HepG2 (cell line): ENCODE measurements at regions not wholly inside any gene's neighbourhood (a gene's known extent, or its start where the extent isn't known, plus 50 kb on each side); places are given as distances from the start of the nearest gene placed in this dataset.

Experiments
- ATAC-seq: fragments of 200-7000 bp; cut with Tn5 transposase; 3 replicates; pipeline ENCODE4 v1.9.1; 2020; ENCODE audit warnings: mild to moderate bottlenecking, moderate library complexity
- BruUV-seq: library from RNA; stranded (reverse); fragments of 400-500 nt; replicated peaks from 2 replicates; lab custom pipeline; 2021; lab: Mats Ljungman, UMichigan
- CTCF ChIA-PET: fragments of 300-600 bp; formaldehyde crosslinking; extraction: SDS; loops from one replicate; lab custom pipeline; 2021; ENCODE audit warnings: low total read pairs, inconsistent platforms, low intra/inter-chr PET ratio; lab: Yijun Ruan, JAX
- POLR2A ChIA-PET: fragments of 350-600 bp; sonication (Branson Sonifier 250); formaldehyde crosslinking; loops from one replicate; lab custom pipeline; 2020; ENCODE audit warnings: antibody characterized with exemption, inconsistent platforms; lab: Yijun Ruan, JAX
- DNase-seq: peaks from one replicate; pipeline ENCODE4 v3.0.0-alpha.2; 2015; ENCODE audit warnings: low spot score
- FAIRE-seq: peaks from 3 replicates; lab custom pipeline; 2011; peaks lifted over from hg19 to GRCh38; lab: Jason Lieb, UNC
- H2AFZ ChIP-seq: one replicate; pipeline ENCODE4 v1.6.1; 2011; ENCODE audit warnings: low read length, inconsistent platforms
- H3K27ac ChIP-seq: fragments of 300-600 bp; 3 replicates; pipeline ENCODE4 v1.8.0; 2011; ENCODE audit warnings: mixed run types, mild to moderate bottlenecking, mixed read lengths, low read length, inconsistent platforms; ENCODE audit not compliant: insufficient read depth; ENCODE audit errors: extremely low read length
- H3K27me3 ChIP-seq, 2 experiments: fragments of 200-600 bp in 1 of 2; 2 replicates in 1 of 2; 3 replicates in 1 of 2; pipeline versions ENCODE4 v1.6.0 to v1.8.0; 2011; ENCODE audit warnings: low read length in 2 of 2, mild to moderate bottlenecking in 2 of 2, moderate library complexity in 2 of 2, inconsistent platforms in 1 of 2; ENCODE audit not compliant: insufficient read depth in 2 of 2, control insufficient read depth in 1 of 2
- H3K36me3 ChIP-seq, 2 experiments: fragments of 200-600 bp in 1 of 2; replicated peaks in 1 of 2; 2 replicates in 1 of 2; 3 replicates in 1 of 2; pipeline versions ENCODE4 v1.5.1 to v1.8.0; 2011; ENCODE audit warnings: low read length in 2 of 2, inconsistent platforms in 1 of 2; ENCODE audit not compliant: insufficient read depth in 2 of 2, control insufficient read depth in 1 of 2
- H3K4me1 ChIP-seq: 2 replicates; pipeline ENCODE4 v1.5.1; 2012; ENCODE audit warnings: low read length, inconsistent platforms; ENCODE audit not compliant: insufficient read depth
- H3K4me2 ChIP-seq: 2 replicates; pipeline ENCODE4 v1.6.0; 2011; ENCODE audit warnings: low read depth, low read length, inconsistent platforms
- H3K4me3 ChIP-seq, 3 experiments: fragments of 200-600 bp in 1 of 3; sonication (generic), shearing (Covaris generic) in 1 of 3; replicated peaks in 1 of 3; 2 replicates each; pipeline ENCODE4 v1.5.1; 2011 to 2016; ENCODE audit warnings: low read length in 3 of 3, inconsistent platforms in 2 of 3, low read depth in 2 of 3, mild to moderate bottlenecking in 2 of 3, control low read depth in 1 of 3, mixed read lengths in 1 of 3; ENCODE audit not compliant: insufficient read depth in 1 of 3
- H3K79me2 ChIP-seq: one replicate; pipeline ENCODE4 v1.6.1; 2011; ENCODE audit warnings: low read length, inconsistent platforms; ENCODE audit not compliant: insufficient read depth
- H3K9ac ChIP-seq: 2 replicates; pipeline ENCODE4 v1.6.0; 2011; ENCODE audit warnings: mild to moderate bottlenecking, low read depth, low read length, inconsistent platforms; ENCODE audit not compliant: insufficient read depth
- H3K9me3 ChIP-seq: 2 replicates; pipeline ENCODE4 v1.5.1; 2012; ENCODE audit warnings: mild to moderate bottlenecking, low read length
- H4K20me1 ChIP-seq: 2 replicates; pipeline ENCODE4 v1.6.0; 2011; ENCODE audit warnings: inconsistent platforms, mild to moderate bottlenecking, low read length, moderate library complexity; ENCODE audit not compliant: insufficient read depth
- CTCF ChIP-seq: sonication (generic); formaldehyde crosslinking; IDR thresholded peaks from 2 replicates; pipeline ENCODE4 v1.5.0; 2020; ENCODE audit warnings: mild to moderate bottlenecking, missing genetic modification reagents, moderate library complexity
- ELF3 ChIP-seq: IDR thresholded peaks from 2 replicates; pipeline ENCODE4 v1.6.1; 2016; ENCODE audit warnings: missing genetic modification reagents, missing compliant biosample characterization
- ETV6 ChIP-seq: sonication (generic); formaldehyde crosslinking; conservative IDR thresholded peaks from 2 replicates; pipeline ENCODE4 v1.4.0; 2020; ENCODE audit warnings: missing genetic modification reagents
- HNF1B ChIP-seq: sonication (generic); formaldehyde crosslinking; IDR thresholded peaks from 2 replicates; pipeline ENCODE4 v1.5.1; 2020; ENCODE audit warnings: mild to moderate bottlenecking, moderate library complexity, missing genetic modification reagents
- NFKB2 ChIP-seq: sonication (generic); formaldehyde crosslinking; IDR thresholded peaks from 2 replicates; pipeline ENCODE4 v1.4.0; 2020; ENCODE audit warnings: missing genetic modification reagents, borderline replicate concordance
- NR3C1 ChIP-seq: sonication (generic); formaldehyde crosslinking; IDR thresholded peaks from 2 replicates; pipeline ENCODE4 v1.4.0; 2020; ENCODE audit warnings: missing genetic modification reagents
- RARG ChIP-seq: sonication (generic); formaldehyde crosslinking; IDR thresholded peaks from 2 replicates; pipeline ENCODE4 v1.4.0; 2020; ENCODE audit warnings: low read depth, mild to moderate bottlenecking, missing genetic modification reagents
- SIN3B ChIP-seq: fragments of 150-350 bp; IDR thresholded peaks from 2 replicates; pipeline ENCODE4 v1.6.1; 2014; ENCODE audit warnings: low read length
- WIZ ChIP-seq: sonication (generic); formaldehyde crosslinking; IDR thresholded peaks from 2 replicates; pipeline ENCODE4 v1.5.1; 2020; ENCODE audit warnings: mild to moderate bottlenecking, missing genetic modification reagents
- ZBTB37 ChIP-seq: sonication (generic); formaldehyde crosslinking; IDR thresholded peaks from 2 replicates; pipeline ENCODE4 v1.4.0; 2020; ENCODE audit warnings: mild to moderate bottlenecking, missing genetic modification reagents
- ZNF414 ChIP-seq: sonication (generic); formaldehyde crosslinking; IDR thresholded peaks from 2 replicates; pipeline ENCODE4 v1.5.0; 2020; ENCODE audit warnings: missing genetic modification reagents
- ZNF564 ChIP-seq: sonication (generic); formaldehyde crosslinking; IDR thresholded peaks from 2 replicates; pipeline ENCODE4 v1.8.1; 2023; ENCODE audit warnings: mild to moderate bottlenecking, missing genetic modification reagents
- ZNF589 ChIP-seq: sonication (generic); formaldehyde crosslinking; conservative IDR thresholded peaks from 2 replicates; pipeline ENCODE4 v1.8.0; 2022; ENCODE audit warnings: mild to moderate bottlenecking, moderate library complexity, missing genetic modification reagents
- ZNF598 ChIP-seq: sonication (generic); formaldehyde crosslinking; IDR thresholded peaks from 2 replicates; pipeline ENCODE4 v1.5.1; 2020; ENCODE audit warnings: mild to moderate bottlenecking, missing genetic modification reagents, borderline replicate concordance
- WGBS: methylation state at CpG from one replicate; pipeline ENCODE4 v1.1.6; 2017; ENCODE audit warnings: low lambda C conversion rate; 5-methylcytosine and 5-hydroxymethylcytosine counted together
- in situ Hi-C: cut with HindIII; loops from 2 replicates; pipeline ENCODE4 v1.10.0; 2017; ENCODE audit warnings: low pct_unique_long_range_greater_than_20kb; ENCODE audit not compliant: extremely low pct_ligation_motif_present
- intact Hi-C: fragments of 100-400 bp; cut with micrococcal nuclease; formaldehyde crosslinking; loops from one replicate; pipeline ENCODE4 v1.10.0; 2022; ENCODE audit not compliant: unreplicated experiment

GRCh38 chr10:85204814-85205213 is 876.4 kb downstream of the CCSER2 start:
- POLR2A ChIA-PET: no interaction called here
- intact Hi-C loops (no loop called here), in situ Hi-C loops (no loop called here)
- no peak for ATAC-seq
- Histone ChIP-seq H3K9ac (no peak overlapping the region), H3K4me1 (no peaks in the 10 kb centered on the region), H3K4me3 (no peak overlapping the region), H3K4me2 (no peak overlapping the region), H3K9me3 (no peaks in the 10 kb centered on the region), H4K20me1 (no peaks in the 10 kb centered on the region), H3K36me3 (no peaks in the 10 kb centered on the region), H3K27ac (no peak overlapping the region), H2AFZ (no peak overlapping the region), H3K27me3 (no peaks in the 10 kb centered on the region), H3K79me2 (no peaks in the 10 kb centered on the region)
- CTCF ChIA-PET: no interaction called here
- BruUV-seq: no TSS peak
- no peak for DNase-seq
- TF ChIP-seq ZNF598: no peak
- no peak for TF ChIP-seq NFKB2
- FAIRE-seq: no peak
- under 1% methylated on average over 5 of the region's 5 CpGs for WGBS

- H3K36me3 ChIP-seq: no peaks in the 10 kb centered on the region
- H4K20me1 ChIP-seq: no peaks in the 10 kb centered on the region
- H2AFZ ChIP-seq: no peak overlapping the region
- POLR2A ChIA-PET: no interaction called here
- H3K4me1 ChIP-seq: no peaks in the 10 kb centered on the region
- 0 out of 2 replicates have a peak, but pooled peaks cover 9% of the 10 kb centered on the region for H3K9me3 ChIP-seq
- CTCF ChIA-PET: no interaction called here
- no TSS peak for BruUV-seq
- no peak overlapping the region for H3K27ac ChIP-seq
- H3K9ac ChIP-seq: no peak overlapping the region
- no peaks in the 10 kb centered on the region for H3K79me2 ChIP-seq
- no peak for FAIRE-seq
- ATAC-seq: no peak
- intact Hi-C loops (no loop called here), in situ Hi-C loops (no loop called here)
- WGBS: 0% methylated on average over 1 of the region's 1 CpG
- no peaks in the 10 kb centered on the region for H3K27me3 ChIP-seq
- no peak overlapping the region for H3K4me3 ChIP-seq
- no peak for DNase-seq
- no peak overlapping the region for H3K4me2 ChIP-seq
- TF ChIP-seq ZNF589 (CRISPR knock-in tag) (no peak), ELF3 (CRISPR knock-in tag) (no peak), ZNF414 (CRISPR knock-in tag) (no peak), HNF1B (CRISPR knock-in tag) (no peak), ZBTB37 (CRISPR knock-in tag) (no peak), WIZ (CRISPR knock-in tag) (no peak), RARG (CRISPR knock-in tag) (no peak), ETV6 (CRISPR knock-in tag) (no peak), NR3C1 (CRISPR knock-in tag) (no peak), ZNF564 (CRISPR knock-in tag) (no peak), CTCF (CRISPR knock-in tag) (no peak), SIN3B (no peak)
Measured at GRCh38 chr10:85212526-85212925, 884.1 kb downstream of the CCSER2 start.
